GM10266 (cell line): ENCODE measurements at regions not wholly inside any gene's neighbourhood (a gene's known extent, or its start where the extent isn't known, plus 50 kb on each side); places are given as distances from the start of the nearest gene placed in this dataset.
"Not testable (repeated sequence)": the region's sequence is repeated elsewhere in the genome, so short reads cannot be mapped to it uniquely, and the experiment has no call there.

Experiments
- DNase-seq: peaks from one replicate; pipeline ENCODE4 v3.0.0; 2012; ENCODE audit errors: extremely low spot score
- CTCF ChIP-seq: IDR thresholded peaks from 2 replicates; pipeline ENCODE4 v1.5.1; 2012; ENCODE audit warnings: mild to moderate bottlenecking, low read depth; ENCODE audit not compliant: control insufficient read depth, insufficient read depth; ENCODE audit errors: missing control alignments

GRCh38 chr17:33561569-33562334, 268.7 kb upstream of the ASIC2 start:
- DNase-seq, result no peak
- no peak for TF ChIP-seq CTCF

DNA sequence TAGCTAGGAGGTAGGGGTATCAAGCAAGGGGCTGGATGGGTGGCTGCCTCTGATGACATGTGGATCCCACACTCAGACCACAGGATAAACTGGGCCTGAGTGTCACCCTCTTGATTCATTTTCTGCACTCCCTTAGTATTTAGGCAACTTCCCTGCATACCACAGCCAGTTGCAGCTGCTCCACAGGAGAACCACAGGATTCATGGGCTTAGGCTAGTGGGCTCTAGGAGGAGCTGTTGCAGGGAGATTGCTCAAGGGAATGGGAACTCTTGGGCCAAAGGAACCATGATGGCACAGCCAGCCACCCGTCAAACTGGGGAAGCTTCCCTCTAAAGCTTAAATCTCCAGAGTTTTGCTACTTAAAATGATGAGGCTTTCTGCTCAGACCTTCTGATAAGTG, 269.7 kb upstream of the ASIC2 start:
- DNase-seq, result no peak

GRCh38 chr17:33564146-33564545, 271.1 kb upstream of the ASIC2 start:
- DNase-seq, result no peak
- no peak for TF ChIP-seq CTCF

More for the DNA sequence above, 269.7 kb upstream of the ASIC2 start:
- no peak for TF ChIP-seq CTCF

DNA sequence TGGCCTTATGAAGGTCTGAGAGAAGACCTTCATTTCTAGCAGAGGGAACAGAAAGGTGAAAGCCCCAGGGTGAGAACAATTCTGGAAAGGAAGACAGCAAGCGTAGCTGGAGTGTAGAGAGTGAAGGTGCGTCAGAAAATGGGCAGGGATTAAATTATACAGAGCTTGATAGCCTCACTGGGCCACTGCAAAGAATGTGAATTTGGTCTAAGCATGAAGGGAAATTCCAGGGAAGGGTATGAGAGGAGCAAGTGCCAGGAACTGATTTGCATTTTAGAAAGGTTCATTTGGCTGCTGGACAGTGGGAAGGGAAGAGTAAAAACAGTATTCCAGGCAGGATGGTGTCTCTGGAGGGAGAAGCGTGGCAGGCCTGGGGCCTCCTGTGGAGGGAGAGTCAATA, 274.1 kb upstream of the ASIC2 start:
- no peak for TF ChIP-seq CTCF
- DNase-seq, result no peak

- no peak for TF ChIP-seq CTCF
- no peak for DNase-seq
These were observed 279.5 kb upstream of the ASIC2 start for GRCh38 chr17:33572615-33573014.

- no peak for TF ChIP-seq CTCF
- DNase-seq, result no peak
These were observed 281.9 kb upstream of the ASIC2 start for GRCh38 chr17:33574942-33575445.

DNA sequence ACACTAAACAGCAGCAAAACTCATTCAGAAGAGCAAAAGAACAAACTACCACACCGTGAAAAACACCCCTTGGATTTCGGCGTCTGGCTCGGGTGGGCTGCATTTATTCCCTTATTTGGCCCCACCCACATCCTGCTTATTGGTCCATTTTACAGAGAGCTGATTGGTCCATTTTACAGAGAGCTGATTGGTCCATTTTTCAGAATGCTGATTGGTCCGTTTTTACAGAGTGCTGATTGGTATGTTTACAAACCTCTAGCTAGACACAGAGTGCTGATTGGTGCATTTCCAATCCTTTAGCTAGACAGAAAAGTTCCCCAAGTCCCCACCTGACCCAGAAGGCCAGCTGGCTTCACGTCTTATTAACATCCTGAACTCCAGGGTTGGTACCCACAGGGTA, 286.6 kb upstream of the ASIC2 start:
- DNase-seq, result not testable (repeated sequence)

DNA sequence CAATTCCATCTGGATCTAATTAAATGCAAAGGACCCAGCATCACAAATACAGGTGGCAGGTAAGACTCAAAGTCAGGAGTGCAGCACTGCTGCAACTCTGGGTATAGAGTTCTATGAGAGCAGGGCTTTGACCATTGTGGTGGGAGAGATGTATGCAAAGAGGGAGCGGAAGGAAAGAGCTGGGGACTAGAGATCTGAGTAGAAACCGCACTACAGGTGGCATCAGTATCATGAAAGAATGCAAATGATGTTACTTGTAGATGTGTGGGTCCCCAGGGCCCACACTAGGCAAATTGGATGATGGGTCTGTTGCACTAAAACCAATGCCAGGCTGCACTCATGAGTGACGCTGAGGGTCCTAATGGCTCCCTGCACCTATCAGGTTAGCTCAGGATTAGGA, 287.1 kb upstream of the ASIC2 start:
- no peak for DNase-seq
- no peak for TF ChIP-seq CTCF
